Posterior cingulate gyrus (tissue), 11 donors: ENCODE measurements at regions not wholly inside any gene's neighbourhood (a gene's known extent, or its start where the extent isn't known, plus 50 kb on each side); places are given as distances from the start of the nearest gene placed in this dataset.
"Not testable (repeated sequence)": the region's sequence is repeated elsewhere in the genome, so short reads cannot be mapped to it uniquely, and the experiment has no call there.

Source experiments
- DNase-seq, 10 donors: peaks; one replicate each; pipeline versions ENCODE4 v3.0.0 to v3.0.0-alpha.2; 2020 to 2021; ENCODE audit warnings: mixed read lengths in 3 of 10
- intact Hi-C: fragments of 100-400 bp; cut with DNase I; formaldehyde crosslinking; loops from one replicate; pipeline ENCODE4 v1.15.1; 2023

GRCh38 chr1:120656116-120656515, 67.6 kb upstream of the NBPF26 start:
- DNase-seq, intact Hi-C loops: not testable (repeated sequence)

GRCh38 chr1:120657804-120658203, 65.9 kb upstream of the NBPF26 start:
- DNase-seq, intact Hi-C loops: not testable (repeated sequence)

GRCh38 chr1:120658622-120659021, 65.1 kb upstream of the NBPF26 start:
- DNase-seq, intact Hi-C loops: not testable (repeated sequence)

GRCh38 chr1:120659133-120659532, 64.6 kb upstream of the NBPF26 start:
- DNase-seq, intact Hi-C loops: not testable (repeated sequence)

- intact Hi-C loops, result not testable (repeated sequence)
- peak in 1 of 10 donors; percentile 16 for DNase-seq
Observed at GRCh38 chr1:120664376-120665249, 59.1 kb upstream of the NBPF26 start.

- DNase-seq, result peak in 8 of 10 donors; percentile 11 to 88 (median 34)
- intact Hi-C loops, result not testable (repeated sequence)
Observed at GRCh38 chr1:120665250-120665577, 58.5 kb upstream of the NBPF26 start.

GRCh38 chr1:120668187-120668586, 55.6 kb upstream of the NBPF26 start:
- DNase-seq, intact Hi-C loops: not testable (repeated sequence)
